ENCODE measurements at regions not wholly inside any gene's neighbourhood (a gene's known extent, or its start where the extent isn't known, plus 50 kb on each side); places are given as distances from the start of the nearest gene placed in this dataset.

DNA sequence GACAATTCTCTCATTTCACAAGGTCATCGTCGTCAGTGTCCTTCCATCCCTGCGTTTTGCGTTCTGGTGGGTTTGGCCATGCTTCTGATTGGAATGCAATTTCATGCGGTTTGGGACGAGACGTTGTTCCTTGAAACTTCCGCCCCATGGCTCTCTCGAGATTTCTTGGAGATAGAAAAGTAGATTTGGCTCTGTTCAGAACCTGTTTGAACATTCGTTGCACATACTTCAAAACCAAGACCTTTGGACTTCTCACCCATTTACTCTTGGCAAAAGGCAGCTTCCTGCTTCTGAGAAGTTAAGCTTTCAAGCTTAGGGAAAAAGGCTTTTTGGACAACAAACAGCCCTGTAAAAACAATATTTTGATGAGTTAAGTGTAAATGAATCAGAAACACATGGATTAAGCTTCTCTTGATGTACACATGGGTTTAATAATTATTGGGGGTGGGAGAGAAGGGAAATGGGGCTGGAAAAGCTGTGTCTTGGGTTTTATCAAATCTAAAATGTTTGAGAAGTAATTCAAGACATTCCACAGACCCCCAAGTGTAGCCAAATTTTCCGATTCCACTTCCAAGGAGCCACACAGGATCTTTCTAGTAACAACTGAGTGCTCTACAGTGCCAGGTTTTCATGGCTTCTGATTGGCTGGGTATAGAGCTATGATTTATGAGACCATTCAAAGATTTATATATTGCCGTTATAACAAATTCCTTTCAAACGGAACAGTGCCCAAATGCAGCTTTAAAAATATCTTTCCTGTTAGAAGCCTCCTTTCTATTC lies 467.2 kb downstream of the MED13L start:
- TF ChIP-seq, protein P1, sequence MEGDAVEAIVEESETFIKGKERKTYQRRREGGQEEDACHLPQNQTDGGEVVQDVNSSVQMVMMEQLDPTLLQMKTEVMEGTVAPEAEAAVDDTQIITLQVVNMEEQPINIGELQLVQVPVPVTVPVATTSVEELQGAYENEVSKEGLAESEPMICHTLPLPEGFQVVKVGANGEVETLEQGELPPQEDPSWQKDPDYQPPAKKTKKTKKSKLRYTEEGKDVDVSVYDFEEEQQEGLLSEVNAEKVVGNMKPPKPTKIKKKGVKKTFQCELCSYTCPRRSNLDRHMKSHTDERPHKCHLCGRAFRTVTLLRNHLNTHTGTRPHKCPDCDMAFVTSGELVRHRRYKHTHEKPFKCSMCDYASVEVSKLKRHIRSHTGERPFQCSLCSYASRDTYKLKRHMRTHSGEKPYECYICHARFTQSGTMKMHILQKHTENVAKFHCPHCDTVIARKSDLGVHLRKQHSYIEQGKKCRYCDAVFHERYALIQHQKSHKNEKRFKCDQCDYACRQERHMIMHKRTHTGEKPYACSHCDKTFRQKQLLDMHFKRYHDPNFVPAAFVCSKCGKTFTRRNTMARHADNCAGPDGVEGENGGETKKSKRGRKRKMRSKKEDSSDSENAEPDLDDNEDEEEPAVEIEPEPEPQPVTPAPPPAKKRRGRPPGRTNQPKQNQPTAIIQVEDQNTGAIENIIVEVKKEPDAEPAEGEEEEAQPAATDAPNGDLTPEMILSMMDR (IDR thresholded peaks at IDR 0.05; ENCODE audit: insufficient read depth, low read length, poor library complexity, severe bottlenecking), result no peak
- no peaks in the 10 kb centered on the region for H3K27me3 ChIP-seq (ENCODE audit: control insufficient read depth, insufficient read depth, low read length)

DNA sequence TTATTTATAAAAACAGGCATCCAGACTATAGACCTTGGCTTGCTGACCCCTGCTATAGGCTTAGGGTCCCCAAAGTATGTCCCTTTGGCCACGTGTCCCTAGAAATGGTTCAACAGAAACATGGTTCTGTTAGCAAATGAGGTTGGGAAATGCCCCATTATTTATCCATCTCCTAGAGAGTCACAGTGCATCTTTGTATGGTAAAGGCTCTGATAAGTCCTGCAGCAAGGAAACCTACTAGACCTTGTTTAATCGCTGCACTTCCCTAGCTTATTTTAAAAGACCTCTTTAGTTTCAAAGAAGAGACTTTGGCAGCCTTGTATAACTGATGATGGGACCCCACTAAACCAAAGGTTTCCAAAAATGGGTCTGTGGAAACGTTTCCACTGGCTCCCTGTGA lies 471.5 kb downstream of the MED13L start:
- Histone ChIP-seq H3K27me3 (ENCODE audit: control insufficient read depth, insufficient read depth, low read length) (no peaks in the 10 kb centered on the region), H3K4me3 (ENCODE audit: low read depth, low read length) (no peak overlapping the region), H3K36me3 (ENCODE audit: control insufficient read depth, insufficient read depth, low read length) (no peaks in the 10 kb centered on the region)
- DNase-seq (ENCODE audit: low read depth), result no peak
- TF ChIP-seq, protein P1 (IDR thresholded peaks at IDR 0.05; ENCODE audit: insufficient read depth, low read length, poor library complexity, severe bottlenecking), result no peak

More for the DNA sequence above, 467.2 kb downstream of the MED13L start:
- H3K36me3 ChIP-seq (ENCODE audit: control insufficient read depth, insufficient read depth, low read length), result no peaks in the 10 kb centered on the region
- DNase-seq (ENCODE audit: low read depth), result no peak
- no peak overlapping the region for H3K4me3 ChIP-seq (ENCODE audit: low read depth, low read length)

DNA sequence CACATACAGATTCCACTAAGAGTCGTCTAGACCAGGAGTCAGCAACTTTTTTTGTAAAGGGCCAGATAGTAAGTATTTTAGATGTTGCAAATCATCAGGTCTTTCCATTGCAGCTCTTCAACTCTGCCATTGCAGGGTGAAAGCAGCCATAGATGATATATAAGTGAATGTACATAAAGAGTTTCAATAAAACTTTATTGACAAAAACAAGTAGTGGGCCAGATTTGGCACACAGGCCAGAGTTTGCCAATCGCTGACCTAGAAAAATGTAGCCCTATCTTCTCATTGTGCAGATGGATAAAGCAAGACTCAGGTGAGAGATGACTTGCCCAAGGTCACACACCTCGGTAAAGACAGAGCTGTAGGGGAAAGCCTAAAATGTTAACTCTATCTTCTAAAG lies 474.7 kb downstream of the MED13L start:
- H3K27me3 ChIP-seq (ENCODE audit: control insufficient read depth, insufficient read depth, low read length), result no peaks in the 10 kb centered on the region
- DNase-seq (ENCODE audit: low read depth), result no peak
- no peak overlapping the region for H3K4me3 ChIP-seq (ENCODE audit: low read depth, low read length)
- no peaks in the 10 kb centered on the region for H3K36me3 ChIP-seq (ENCODE audit: control insufficient read depth, insufficient read depth, low read length)
- TF ChIP-seq, protein P1 (IDR thresholded peaks at IDR 0.05; ENCODE audit: insufficient read depth, low read length, poor library complexity, severe bottlenecking), result no peak

DNA sequence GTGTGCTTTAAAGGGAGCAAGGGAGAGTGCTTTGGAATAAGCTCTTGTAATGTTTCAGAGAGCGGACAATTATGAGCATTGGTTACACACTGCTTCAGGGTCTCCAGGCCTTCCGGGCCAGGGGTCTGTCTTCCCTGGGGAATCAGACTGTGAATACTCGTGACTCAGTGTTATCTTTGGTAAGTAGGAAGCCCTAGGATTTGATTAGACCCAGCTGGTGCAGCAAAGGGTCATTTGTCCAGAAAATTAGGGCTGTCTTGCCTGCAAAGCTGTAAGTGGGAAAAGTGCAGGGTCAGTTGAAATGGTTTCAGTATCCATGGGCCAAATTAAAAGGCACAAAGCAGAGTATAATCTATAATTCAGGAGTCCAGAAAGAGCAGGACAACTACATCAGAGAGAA lies 475.6 kb downstream of the MED13L start:
- TF ChIP-seq, protein P1 (IDR thresholded peaks at IDR 0.05; ENCODE audit: insufficient read depth, low read length, poor library complexity, severe bottlenecking), result no peak
- H3K4me3 ChIP-seq (ENCODE audit: low read depth, low read length), result no peak overlapping the region

DNA sequence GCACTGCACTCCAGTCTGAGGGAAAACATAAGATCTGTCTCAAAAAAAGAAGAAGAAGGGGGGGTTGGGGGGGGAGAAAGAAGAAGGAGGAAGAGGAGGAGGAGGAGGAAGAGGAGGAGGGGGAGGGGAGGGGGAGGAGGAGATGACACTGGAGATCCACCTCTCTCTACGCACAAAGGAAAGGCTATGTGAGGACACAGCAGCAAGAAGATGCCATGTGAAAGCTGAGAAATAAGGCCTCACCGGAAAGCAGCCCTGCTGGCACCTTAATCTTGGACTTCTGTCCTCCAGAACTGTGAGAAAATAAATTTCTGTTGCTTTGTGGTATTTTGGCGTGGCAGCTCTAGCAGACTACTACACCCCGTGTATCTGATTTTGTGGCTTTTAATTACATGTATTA lies 477.9 kb downstream of the MED13L start:
- TF ChIP-seq, protein P1 (IDR thresholded peaks at IDR 0.05; ENCODE audit: insufficient read depth, low read length, poor library complexity, severe bottlenecking), result no peak
- H3K27me3 ChIP-seq (ENCODE audit: control insufficient read depth, insufficient read depth, low read length), result no peaks in the 10 kb centered on the region
- no peak for DNase-seq (ENCODE audit: low read depth)
- no peaks in the 10 kb centered on the region for H3K36me3 ChIP-seq (ENCODE audit: control insufficient read depth, insufficient read depth, low read length)
- no peak overlapping the region for H3K4me3 ChIP-seq (ENCODE audit: low read depth, low read length)

More for the DNA sequence above, 475.6 kb downstream of the MED13L start:
- DNase-seq (ENCODE audit: low read depth), result no peak
- no peaks in the 10 kb centered on the region for H3K27me3 ChIP-seq (ENCODE audit: control insufficient read depth, insufficient read depth, low read length)
- H3K36me3 ChIP-seq (ENCODE audit: control insufficient read depth, insufficient read depth, low read length), result no peaks in the 10 kb centered on the region

Data from kidney epithelial cell (primary cell).